HG03139 (cell line): ENCODE measurements at regions not wholly inside any gene's neighbourhood (a gene's known extent, or its start where the extent isn't known, plus 50 kb on each side); places are given as distances from the start of the nearest gene placed in this dataset.

Source experiments
- ATAC-seq: cut with Tn5 transposase; IDR thresholded peaks from one replicate; pipeline ENCODE4 v1.9.1; 2021; ENCODE audit not compliant: unreplicated experiment

DNA sequence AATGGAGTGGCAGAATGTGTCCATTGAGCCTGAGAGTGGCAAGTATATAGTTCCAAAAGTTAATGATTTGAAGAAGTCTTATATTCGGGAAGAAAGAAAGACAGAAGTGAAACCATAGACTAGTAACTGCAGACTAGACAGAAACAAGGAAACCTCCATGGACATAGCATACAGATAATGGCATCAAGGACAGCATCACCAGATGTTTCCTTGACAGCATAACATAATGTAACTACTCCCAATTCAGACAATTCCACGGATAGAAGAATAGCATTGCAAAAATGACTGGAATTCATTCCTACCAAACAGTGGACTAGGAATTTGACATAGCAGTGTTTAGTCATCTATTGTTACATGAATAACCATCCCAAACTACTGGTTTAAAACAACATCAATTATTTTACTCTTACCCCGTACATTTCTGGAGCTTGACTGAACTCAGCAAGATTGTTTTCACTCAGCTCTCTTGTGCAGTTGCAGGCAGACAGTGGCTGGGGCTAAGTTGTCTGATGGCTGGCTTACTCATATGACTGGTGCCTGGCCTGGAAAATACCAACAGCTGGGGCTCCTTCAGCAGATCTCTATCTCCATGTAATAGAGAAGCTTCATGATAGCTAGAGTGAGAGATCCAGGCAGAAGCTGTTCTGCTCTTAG, 109.7 kb upstream of the GADL1 start:
- peak; percentile 65 for ATAC-seq

DNA sequence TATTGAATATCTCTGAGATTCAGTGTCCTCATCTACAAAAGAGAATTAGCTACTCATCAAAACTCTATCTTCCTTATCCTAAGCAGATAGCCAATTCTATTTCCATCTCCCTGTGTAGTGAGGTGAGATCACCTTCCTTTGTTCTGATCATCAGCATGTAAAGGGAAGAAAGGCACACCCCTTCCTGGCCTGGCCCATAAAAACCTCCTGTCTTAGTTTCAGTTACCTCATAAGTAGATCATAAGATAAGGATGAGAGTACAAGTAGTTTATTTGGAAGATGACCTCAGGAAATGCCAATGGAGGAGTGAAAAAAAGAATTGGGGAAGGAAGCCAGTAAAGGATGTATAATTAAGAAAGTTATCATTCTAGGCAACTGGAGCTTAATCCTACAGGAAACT, 114.5 kb upstream of the GADL1 start:
- no peak for ATAC-seq

DNA sequence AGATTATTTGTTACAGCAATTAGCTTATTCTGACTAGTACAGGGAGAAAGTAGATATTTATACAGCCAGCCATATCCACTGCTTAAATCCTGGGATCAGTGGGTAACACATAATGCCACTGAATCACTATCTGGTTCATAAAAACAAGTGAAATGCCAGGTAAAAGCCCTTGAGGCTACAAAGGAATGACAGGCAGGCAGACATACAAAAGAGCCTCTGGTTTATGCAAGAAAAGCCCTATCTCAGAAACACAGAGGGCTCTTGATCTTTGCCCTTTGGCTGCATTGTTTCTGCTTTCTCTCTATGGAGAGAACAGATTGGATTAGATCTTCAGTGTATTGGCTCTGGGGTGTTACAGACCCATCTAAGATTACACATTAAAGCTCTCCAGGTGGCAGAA, 115.4 kb upstream of the GADL1 start:
- ATAC-seq: no peak

DNA sequence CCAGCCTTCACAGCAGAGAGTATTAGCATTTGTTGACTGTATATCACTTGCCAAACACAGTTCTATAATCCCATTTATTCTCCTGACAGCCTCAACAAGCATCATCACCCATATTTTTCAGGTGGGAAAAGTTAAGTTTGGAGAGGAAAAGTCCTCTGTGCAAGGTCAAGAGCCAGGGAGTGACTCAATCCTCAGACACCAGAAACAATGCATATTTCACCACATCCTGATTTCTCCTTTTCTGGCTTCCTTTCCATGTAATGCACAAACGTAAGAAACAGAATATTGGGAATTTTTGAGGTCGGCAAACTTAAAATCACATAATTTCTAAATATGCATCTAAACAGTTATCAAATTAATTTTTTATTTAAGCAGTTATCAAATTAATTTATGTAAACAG, 116.0 kb upstream of the GADL1 start:
- ATAC-seq: no peak

DNA sequence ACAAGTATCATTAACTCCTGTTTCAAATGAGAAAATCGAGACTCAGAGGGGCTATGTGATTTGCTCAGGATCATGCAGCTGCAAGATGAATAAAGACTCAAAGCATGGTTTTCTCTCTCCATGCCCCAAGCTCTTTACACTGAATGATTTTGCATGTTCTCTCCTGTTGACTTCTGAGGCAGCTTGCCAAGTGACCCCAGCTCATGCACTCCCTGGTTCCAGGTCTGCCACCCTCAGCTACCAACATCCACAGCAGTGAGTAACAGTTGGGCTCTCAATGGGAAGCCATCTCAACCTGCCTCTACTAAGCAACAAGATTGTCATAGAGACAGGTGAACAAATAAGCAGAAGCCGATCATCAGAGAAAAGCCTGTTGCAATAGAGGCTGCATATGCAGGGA, 116.9 kb upstream of the GADL1 start:
- no peak for ATAC-seq

DNA sequence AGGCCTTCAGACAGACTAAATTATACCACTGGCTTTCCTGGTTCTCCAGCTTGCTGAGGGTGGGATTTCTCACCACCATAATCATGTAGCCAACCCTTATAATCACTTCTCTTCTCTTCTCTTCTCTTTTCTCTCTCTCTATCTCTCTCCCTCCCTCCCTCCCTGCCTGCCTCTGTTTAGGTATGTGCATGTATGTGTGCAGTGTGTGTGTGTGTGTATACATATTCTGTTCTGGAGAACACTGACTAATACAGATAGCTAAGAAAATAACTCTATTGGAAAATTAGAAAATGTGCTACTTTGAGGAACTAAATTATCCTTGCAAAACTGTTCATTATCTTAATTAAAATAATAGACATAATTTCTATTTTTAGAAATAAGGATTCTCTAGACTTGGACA, 118.6 kb upstream of the GADL1 start:
- ATAC-seq: no peak

DNA sequence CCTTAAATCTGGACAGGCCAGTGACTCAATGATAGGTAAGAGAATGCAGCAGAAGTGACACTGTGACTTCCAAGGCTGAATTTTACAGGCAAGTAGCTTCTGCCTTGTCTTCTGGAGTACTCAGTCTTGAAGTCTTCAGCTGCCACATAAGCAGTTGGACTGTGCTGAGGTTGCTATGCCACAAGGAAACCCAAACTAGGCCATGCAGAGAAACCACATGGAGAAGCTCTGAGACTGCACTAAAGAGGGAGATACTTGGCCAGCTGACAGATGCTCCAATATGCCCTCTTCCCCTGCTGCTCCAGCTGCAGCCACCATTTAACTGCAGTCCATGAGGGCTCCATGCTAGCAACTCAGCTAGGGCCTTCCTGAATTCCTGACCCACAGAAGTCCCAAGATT, 119.4 kb upstream of the GADL1 start:
- ATAC-seq: no peak

DNA sequence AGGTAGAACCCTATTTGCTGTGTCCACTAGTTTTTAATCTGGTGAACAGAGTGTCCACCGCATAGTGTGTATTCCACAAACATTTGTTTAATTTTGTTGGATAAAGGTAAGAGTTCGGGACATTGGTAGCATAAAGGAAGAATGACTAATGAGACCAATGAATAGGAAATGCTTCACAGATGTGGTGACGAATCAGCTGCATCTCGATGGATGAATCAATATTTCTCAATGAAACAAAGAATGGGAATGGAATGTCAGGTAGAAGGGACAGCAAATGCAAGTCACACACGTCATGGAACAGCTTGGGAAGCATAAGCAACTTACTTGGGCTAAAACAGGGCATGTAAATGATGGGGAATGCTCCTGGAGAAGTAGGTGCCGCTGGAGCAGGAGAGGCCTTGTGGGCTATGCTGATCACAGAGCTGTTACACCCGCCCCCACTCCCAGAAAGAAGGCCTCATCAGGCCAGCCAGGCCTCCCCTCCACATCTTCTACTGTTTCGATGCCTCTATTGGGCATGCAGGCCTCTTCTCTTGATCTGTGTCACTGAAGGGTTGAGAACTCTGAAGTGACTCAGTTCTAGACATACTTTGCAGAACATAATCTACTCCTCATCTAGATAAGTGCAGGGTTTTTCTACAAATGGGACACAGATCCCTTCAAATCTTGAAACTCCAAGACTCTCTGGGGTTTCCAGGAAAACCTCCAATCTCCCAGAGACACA, 120.0 kb upstream of the GADL1 start:
- ATAC-seq: no peak

DNA sequence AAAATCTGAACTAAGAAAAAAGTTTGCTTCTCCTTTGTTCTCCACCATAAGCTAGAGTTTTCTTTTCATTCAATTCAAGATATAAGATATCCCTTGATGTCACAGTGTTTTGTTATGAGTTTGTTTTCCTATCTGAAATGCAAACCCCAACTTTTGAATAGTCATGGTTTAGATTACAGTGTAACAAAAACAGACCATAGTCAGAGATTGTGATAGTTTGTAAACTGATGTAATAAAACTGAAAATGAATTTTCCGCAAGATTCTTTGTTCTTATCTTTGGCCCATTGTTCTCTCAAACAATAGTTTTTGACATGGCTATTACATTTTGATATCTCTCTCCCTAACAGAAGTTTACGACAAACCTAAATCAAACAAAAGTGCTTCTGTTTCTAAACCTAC, 121.7 kb upstream of the GADL1 start:
- ATAC-seq: no peak

DNA sequence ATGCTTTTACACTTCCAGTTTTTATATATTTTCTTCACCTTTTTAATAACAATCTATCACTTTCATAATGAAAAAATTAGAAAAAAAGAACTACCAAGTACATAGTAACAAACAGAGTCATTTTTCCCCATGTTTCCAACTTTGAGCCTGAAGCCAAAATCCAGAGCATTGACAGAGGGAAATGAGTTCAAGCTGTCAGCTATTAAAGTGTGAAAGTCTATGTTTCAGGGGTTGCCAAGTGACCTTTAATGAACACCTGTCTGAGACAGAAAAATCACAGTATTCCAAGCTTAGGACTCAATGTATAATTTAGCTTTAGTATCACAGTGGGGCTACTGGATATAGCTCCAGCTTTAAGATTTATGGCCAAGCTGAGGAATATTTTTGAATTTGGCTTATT, 128.3 kb upstream of the GADL1 start:
- no peak for ATAC-seq

DNA sequence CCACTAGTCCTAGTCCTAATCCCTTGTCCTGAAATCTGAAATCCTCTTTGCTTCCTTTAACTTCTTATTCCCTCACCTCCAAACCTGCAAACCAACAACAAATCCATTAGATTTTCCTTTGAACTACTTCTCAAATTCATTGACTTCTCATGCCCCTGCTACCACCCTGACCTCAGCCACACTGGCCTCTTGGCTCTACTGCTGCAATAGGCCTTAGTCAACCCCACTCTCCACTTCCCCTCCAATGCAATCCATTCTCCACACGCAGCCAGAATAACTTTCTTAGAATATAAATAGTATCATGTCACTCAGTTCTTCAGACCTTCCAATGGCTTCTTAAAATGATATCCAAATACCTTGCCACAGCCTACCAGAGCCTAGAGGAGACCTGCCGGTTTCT, 131.1 kb upstream of the GADL1 start:
- ATAC-seq: no peak

DNA sequence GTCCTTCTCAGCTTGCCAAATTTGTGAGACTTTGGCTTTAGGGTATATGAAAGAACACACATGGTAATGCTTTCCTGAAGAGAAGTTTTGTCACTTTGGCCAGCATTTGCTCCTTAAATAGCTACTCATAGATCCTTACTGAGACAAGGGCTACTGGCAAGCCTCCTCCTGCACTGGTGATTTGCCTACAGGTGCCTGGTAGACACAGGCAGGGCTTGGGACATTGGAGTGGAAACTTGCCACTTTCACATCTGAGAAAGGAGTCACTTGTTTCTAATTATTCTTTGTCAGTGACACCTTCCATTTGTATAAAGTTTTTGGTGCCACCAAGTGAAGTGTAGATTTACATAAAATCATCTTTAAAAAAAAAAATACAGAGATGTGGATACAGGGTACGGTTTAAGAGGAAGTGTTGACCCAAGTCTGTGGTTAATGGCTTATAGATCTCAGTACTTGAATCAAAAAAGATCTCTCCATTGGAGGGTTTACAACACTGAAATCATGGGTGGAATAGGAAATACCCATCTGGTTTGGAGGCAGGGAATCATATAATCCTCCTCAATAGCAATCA, 132.8 kb upstream of the GADL1 start:
- no peak for ATAC-seq

DNA sequence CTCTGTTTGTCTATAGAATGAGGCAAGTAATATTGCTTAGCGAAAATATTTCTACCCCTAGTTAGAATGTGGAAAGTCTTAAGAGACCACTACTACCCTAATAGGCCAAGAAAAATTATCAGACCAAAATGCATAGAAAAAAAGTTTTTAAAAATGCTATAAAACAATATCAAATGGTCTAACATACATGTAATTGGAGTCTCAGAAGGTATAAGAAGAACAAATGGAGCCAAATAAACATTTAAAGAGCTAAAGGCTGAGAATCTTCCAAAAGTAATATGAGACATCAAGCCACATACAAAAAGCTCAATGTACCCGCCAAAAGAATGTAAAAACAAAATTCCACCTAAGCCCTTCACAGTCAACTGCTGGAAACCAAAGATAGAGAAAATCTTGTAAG, 133.5 kb upstream of the GADL1 start:
- ATAC-seq: no peak

DNA sequence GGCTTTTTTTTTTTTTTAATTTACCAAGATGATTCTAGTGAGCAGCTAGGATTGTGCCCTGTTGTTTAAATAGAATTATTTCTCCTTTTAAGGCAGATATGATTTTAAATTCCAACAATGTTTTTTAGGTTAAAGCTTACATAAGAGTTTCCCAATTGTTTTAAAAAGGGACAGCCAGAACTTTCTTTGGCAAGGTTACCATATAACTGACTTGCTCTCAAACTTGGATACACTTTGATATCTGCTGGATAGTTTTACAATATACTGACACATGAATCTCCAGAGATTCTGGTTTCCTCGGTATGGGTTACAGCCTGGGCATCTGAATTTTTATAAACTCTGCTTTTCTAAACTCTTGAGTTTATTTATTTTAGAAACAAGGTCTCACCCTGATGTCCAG, 134.3 kb upstream of the GADL1 start:
- ATAC-seq: no peak

DNA sequence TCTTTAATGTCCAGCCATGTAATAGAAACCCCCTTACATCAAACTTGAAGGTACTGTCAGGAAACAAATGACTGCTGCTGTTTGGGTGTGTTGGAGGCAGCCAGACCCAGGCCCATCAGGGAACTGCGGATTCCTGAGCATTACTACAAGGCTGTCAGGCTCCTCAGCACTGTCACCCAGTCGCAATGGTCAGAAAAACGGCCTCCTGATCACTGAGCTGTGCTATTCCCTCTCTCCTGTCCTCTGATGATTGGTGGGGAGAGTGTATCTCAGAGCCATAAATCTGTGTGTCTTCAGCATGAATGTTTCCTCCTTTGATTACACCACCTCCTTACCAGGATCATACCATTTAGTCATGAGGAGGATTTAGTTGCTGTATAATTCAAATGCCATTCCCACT, 135.2 kb upstream of the GADL1 start:
- no peak for ATAC-seq

DNA sequence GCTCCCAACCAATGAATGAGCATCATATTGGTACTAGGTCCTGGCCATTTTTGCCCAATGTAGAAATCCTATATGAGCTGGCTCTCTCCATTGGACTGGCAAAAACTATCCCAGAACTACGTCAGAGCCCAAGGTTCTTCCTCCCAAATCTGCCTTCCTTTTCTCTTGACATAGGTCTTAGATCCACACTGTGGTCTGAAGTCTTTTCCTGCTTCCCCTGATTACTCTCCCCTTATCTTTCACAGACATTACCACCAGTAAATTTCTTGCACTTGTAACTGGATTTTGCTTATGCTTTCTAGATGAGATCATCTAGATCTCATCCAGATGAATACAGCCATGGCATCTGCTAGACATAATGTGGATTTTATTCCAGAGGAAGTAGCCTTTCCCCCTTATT, 141.2 kb upstream of the GADL1 start:
- ATAC-seq: no peak

DNA sequence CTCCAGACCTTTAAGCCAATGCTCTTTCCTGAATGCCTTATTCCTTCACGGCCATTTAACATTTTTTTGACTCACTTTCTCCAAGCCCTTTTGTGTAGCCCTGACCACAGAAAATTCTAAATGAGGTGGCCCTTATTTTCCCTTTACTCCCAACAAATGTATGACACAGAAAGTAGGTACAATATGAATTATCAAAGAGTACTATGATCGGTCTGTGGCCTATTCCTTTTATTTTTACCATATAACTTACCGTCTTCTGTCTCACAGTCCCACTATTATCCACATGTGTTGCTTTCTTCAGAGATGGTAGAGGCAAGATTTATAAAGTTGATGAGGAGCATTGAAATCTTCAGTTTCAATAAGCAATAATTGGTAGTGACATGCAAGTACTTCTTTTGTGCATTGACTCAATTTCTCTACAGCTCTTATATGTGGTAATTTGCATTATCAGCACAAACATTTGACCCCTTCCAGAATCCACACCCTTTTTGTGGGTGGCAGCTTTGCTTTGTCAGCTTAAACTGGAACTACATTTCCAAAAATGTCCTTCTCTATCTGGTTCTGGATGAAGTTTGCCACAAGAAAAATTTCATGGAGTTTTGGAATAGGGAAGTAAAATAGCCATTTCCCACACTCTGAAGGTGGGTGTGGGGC, 143.8 kb upstream of the GADL1 start:
- no peak for ATAC-seq

DNA sequence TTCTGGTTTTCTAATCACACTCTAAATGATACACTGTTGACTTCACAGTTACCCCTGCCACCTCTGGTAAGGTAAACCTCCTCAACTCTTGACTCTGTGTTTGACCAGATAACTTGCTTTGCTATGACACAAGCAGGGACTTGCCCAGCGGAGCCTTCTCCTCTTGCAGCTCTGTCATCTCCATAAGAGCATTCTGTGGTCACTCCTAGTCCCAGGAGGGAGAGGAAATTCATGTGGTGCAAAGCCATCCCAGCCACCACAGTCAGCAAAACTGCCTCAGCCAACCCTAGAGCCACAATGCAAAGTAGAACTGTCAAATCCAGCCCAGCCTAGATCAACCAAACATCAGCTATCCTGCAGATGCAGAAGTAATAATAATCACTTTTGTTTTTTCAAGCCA, 144.7 kb upstream of the GADL1 start:
- no peak for ATAC-seq

DNA sequence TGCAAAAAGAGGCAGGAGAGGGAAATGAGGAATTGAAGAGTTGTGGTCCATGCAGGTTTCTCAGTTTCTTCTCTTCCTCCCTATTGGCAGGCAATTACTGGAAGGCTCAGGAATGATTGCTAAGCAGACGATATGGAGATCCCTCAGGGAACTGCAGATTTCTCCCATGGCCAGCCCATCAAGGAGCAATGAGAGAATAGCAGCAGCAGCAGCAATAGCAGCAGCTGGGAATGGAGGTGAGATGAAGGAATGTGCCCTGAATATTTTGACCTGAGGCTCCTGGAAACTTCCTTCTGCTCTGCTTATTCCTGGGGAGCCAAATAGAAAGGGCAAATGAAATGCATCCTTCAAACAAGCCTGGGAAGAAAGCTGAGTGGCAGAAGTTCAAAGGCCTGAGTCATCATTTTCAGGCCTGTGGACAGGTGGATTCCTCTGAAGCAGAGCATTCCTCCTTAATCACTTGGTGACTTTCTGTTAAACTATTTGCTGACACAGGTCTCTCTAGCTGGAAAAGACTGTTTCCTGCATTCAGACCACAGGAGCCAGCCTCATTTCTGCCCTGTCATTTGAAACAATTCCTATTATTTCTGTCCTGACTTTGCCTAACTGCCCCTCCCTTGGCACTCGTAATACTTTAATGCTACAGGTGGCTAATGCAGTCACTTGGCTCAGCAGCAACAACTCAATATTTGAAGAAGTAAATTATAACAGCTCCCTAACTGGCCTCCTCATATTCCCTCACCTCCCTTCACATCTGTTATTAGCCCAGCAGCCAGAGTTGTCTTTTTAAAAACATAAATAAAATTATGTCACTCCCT, 146.9 kb upstream of the GADL1 start:
- no peak for ATAC-seq

DNA sequence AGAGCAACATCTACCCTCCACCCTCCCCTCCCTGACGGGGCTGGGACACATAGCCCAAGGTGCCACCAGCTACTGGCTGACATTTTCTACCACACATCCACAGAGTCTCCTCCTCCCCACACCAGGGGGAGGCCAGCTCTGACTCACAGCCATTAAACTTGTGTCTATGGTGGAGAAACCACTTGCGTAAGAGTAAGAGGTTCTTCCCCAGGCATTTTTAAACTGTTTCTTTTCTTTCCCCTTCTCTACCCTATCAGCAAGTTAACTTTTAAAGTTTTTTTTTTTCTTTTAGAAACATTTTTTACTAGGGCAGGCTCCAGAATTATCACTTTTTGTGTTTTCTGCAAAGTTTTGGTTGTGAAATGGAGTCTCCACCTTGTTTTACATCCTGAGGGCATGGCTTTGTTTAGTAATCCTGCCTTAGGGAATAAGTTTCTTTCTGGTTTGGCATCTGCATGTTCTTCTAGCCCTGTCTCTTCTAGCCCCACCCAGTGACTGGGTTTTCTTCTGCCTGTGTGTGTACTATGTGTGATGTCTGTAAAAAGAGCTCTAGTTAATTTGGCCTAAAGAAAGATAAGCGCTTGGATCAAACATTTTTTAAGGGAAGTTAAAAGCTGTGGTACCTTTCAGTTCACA, 148.8 kb upstream of the GADL1 start:
- ATAC-seq: no peak

DNA sequence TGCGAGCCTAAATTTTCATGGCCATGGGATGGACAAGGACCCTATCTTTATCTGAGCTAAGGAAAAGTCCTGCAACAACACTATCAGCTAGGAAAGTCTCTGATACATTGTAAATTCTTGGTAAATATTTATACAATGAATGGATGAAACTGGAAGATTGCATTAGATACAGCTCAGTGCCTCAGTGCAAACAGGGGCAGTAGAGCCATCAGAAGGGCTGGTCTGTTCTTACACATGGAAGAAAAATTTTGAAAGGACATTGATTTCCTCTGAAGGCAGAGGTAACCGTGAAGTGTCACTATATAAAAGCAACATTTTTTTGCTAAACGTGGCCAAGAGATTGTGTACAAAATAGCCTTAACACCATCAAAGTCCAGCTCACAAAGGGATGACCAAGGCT, 153.2 kb upstream of the GADL1 start:
- no peak for ATAC-seq
